SW480 (cell line): ENCODE measurements at regions not wholly inside any gene's neighbourhood (a gene's known extent, or its start where the extent isn't known, plus 50 kb on each side); places are given as distances from the start of the nearest gene placed in this dataset.

Experiments used
- DNase-seq: peaks from one replicate; pipeline ENCODE4 v3.0.0-alpha.2; 2016; ENCODE audit warnings: low spot score

DNA sequence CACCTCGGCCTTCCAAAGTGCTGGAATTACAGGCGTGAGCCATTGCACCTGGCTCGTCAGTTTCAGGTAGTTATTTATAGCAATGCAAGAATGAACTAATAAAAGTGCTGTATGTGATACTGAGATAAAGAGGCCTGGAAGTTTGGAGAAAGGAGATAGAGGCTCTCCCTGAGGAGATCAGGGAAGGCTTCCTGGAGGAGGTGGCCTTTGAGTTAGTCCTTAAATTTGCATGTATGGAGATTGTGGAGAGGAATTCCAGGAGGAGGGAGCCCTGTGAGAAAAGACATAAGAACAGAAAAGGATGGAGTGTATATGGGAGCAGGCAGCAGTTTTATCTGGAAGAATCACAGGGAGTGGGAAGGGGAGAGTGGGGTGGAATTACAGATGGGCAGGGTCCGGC, 276.6 kb upstream of the EEF2KMT start:
- DNase-seq: no peak

DNA sequence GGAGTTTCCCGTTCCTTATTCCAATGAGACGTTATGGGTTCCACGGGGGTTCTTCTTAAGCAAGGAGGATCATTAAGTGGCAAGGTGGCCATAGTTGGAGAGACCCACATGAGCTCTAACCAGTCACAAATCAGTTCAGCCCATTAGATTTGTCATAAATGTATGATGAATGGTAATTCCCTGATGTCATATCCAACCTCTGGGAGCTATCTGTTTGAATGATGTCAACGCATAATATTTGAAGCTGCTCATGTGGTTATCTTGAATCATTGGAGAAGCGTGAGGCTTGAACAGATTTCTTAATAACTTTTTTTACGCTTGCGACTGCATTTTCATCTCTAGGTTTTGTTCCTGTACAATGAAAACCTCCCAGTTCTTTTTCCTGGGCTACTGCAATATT, 270.4 kb upstream of the EEF2KMT start:
- no peak for DNase-seq

DNA sequence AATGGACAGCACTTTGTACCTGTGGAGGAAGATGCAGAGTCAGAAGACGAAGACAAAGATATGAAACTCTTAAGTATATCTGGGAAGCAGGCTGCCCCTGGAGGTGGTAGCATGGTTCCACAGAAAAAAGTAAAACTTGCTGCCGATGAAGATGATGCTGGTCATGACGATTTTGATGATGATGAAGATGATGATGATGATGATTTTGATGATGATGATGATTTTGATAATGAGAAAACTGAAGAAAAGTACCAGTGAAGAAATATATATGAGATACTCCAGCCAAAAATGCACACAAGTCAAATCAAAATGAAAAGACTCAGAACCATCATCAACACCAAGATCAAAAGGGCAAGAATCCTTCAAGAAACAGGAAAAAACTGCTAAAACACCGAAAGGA, 268.5 kb upstream of the EEF2KMT start:
- no peak for DNase-seq

DNA sequence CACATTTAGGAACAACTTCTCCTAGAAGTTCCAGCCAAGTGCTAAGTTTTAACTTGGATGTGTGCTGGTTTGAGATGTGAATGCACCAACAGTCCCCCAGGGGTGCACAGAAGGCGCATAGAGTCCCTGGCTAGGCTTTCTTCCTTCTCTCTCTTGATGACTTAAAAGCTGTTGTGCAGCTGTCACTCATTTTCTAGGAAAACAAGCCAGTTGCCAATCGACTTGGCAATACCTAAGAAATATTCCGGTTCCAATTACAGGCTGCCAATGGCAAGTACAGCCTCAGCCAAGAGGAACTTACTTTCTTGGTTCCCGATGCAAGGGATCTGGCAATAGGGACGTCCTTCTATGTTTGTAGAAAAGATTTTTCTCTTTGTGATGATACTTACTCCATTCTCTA, 266.6 kb upstream of the EEF2KMT start:
- DNase-seq: no peak

DNA sequence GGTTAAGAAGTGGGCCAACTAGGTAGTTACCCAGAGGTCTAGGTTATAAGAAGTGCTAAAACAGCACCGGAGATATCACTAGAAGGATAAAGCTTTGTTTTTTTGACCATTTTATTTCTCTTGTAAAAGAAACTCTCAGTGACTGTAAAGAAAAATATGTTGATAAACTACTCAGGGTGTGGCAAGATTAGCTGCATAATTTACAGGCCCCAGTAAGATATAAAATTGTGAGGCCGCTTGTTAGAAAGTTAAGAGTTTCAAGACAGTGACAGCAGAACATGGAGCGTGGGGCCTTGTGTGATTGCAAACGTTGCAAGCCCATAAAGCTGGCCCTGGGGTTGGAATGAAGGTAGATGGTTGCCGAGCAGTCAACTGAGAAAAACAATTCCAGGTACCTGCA, 263.7 kb upstream of the EEF2KMT start:
- no peak for DNase-seq

DNA sequence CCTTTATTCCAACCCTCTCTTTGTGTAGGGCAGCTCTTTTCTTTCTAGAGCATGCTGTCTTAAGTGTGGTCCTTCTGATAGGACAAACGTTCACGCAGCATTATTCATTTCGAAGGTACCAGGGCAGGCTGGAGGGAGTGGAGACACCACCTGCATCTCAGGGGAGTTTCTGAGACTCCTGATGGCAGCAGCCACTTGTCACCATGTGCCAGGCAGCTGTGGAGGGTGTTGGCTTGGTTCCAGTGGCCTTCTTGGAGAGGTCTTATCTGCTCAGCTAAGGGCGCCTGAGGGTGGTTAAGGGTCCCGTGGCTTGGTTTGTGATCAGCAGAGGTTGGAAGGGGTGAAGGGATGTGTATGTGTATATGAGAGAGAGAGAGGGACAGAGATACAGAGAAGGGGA, 257.1 kb upstream of the EEF2KMT start:
- no peak for DNase-seq

DNA sequence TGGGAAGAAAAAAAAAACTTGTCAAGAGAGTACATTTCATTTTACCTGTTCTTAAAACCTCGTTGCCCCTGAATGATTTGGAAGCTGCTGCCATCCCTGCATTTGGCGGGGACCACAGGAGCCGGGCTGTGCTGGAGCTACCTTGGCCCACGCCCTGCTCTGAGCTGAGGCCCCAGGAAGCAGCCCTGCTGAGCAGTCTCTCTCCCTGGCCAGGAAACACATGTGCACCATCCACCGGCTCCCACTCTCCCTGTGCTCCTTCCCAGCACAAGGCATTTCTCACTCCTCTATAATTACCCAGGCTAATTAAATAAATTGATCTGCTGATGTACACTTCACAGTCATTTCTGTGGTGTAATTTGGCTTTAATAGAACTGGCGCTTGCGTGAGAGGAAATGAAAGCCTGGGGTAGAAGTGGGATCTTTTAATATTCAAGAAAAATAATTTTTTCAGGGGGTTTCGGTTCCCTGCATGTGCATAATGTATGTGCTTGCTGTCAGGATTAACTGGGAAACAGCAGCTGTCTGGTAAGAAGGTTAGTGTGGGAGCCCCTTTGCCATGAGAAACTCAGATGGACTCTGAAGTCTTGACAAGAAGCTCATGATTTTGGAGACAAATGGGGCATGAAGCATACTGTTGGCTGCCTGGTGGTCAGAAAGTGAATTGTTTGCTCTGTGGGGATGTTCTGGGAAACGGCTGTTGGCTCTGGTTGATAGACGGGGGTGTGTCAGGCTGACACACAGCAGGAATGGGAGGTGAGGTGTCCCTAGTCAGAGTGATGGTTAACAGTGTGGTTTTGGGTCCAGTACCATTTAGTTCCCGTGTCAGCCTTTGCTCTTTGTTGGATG, 252.3 kb upstream of the EEF2KMT start:
- DNase-seq: no peak

DNA sequence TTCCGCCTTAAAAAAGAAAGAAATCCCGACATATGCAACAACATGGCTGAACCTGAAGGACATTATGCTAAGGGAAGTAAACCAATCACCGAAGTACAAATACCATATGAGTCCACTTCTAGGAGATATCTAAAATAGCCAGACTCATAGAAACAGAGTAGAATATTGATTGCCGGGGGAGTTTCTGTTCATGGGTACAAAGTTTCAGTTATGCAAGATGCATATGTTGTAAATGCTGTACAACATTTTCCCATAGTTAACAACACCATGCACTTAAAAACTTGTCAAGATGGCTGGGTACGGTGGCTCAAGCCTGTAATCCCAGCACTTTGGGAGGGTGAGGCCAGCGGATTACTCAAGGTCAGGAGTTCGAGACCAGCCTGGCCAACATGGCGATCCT, 251.5 kb upstream of the EEF2KMT start:
- DNase-seq: no peak

DNA sequence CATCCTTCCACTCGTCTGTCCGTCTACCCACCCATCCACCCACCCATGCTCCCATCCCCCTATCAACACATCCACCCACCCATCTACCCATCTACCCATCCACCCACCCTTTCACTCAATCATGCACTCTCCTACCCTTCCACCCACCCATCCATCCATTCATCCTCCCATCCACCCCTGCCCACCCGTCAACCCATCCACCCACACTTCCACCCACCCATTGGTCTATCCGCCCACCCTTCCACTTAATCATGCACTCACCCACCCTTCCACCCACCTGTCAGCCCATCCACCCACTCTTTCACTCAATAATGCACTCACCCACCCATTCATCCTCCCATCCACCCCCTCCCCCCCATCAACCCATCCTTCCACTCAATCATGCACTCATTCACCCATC, 250.0 kb upstream of the EEF2KMT start:
- DNase-seq: no peak

DNA sequence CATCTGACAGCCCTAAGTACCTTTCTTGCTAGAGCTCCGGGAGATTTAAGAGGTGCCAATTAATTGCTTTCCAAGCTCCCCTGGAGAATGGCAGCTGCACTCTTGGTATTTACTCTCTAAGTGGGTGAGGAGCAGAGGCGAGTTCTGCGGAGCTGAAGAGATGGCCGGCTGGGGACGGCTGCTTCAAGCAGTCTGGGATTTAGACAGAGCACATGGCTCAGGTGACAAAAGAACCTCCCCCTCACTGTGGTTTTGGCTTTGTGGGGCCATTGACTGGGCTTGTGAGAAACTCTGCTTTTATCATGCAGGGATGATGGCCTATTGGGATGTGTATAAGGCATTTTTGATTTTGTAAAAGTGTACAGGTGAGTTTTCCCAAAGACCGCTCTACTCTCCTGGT, 239.3 kb upstream of the EEF2KMT start:
- no peak for DNase-seq

DNA sequence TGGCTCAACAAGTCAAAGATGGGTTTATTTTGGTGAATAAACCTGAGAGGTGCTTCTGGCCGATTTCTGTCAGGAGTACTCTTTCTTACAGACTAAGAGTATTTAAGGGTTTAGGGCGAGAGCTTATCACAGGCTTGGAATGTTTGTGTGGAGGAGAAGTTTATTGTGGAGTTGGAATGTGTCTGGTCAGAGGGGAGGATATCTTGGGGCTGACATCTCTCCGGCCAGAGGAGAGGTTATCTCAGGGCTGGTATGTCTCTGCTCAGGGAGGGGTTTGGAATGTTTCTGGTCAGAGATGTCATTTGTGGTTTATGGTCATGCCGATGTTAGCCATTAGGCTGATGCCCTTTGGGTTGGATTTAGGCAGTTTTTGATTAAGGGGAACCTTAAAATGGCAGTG, 236.4 kb upstream of the EEF2KMT start:
- no peak for DNase-seq

DNA sequence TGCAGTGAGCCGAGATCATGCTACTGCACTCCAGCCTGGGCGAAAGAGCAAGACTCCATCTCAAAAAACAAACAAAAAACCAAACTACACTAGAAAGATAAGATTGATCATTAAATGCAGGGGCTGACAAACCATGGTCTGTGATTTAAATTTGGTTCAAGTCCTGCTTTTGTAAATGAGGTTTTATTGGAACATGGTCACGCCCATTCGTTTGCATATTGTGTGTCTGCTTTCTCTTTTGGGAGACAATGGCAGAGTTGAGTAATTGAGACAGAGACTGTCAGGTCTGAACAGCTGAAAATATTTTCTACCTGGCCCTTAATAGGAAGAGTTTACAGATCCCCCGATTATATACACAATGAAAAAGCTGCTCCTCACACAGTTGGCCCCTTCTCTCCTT, 235.5 kb upstream of the EEF2KMT start:
- DNase-seq: no peak

DNA sequence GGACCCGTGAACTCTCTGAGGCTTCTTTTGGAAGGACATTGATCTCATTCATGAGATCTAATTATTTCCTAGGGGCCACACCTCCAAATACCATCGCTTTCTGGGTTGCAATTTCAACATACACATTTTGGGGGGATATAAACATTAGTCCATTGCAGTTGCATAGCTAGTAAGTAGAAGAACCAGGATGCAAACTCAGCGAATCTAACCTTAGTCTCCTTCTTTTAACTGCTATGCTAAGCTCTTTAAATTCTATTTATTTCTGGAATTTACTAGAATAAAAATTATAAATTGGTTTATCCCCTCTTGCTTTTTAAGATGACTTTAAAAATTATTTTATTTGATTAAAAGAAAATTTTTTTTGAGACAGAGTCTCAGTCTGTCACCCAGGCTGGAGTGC, 232.5 kb upstream of the EEF2KMT start:
- DNase-seq: no peak

DNA sequence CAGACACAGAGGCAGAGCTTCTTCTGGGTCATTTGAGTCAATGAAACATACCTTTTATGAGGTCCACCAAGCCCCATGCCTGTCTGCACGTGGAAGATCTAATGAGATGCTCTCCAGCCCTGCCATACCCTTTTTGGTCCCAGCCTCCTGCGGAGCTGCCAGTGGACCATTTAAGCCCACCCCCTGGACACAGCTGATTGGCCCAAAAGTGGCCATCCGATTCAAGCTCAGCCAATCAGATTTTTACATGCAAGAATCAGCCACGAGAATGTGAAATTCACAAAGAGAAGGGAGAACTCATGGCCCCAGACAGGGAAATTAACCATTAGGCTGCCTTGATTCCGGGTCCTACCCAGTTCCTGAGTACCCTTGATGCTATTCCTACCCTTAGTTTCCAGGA, 231.0 kb upstream of the EEF2KMT start:
- DNase-seq: no peak

DNA sequence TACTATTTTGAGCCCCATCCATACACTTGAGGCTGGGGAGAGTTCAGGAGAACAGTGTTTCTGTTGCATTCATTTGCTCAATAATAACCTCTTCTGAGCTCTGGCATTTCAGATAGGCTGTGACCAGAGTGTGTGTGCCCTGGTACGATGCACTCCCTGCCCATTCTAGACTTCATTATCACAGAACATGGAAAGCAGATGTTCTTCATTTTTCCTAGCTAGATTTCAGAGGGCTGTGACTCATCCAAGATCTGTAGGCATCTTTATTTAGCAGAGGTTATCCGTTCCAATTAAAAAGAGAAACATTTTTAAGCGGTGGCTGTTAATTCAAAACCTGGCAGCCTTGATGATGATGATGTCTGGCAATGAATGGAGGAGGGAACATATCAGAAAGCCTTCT, 228.8 kb upstream of the EEF2KMT start:
- DNase-seq: no peak

DNA sequence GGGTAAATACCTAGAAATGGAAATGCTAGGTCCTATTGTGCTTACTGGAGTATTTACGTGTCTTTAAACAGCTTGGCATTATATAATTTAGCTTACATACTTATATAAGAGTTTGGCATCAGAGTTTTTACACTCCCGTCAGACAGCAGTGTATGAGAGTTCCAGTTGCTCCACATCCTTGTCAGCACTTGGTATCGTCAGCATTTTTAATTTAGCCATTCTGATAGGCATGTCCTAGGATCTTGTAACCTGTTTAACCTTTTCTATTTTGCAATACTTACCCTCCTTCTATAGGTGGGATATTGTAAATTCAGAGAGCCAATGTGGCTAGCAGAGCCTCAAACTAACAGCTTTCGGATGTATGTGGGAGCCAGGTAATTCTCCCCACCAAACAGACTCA, 228.3 kb upstream of the EEF2KMT start:
- no peak for DNase-seq

DNA sequence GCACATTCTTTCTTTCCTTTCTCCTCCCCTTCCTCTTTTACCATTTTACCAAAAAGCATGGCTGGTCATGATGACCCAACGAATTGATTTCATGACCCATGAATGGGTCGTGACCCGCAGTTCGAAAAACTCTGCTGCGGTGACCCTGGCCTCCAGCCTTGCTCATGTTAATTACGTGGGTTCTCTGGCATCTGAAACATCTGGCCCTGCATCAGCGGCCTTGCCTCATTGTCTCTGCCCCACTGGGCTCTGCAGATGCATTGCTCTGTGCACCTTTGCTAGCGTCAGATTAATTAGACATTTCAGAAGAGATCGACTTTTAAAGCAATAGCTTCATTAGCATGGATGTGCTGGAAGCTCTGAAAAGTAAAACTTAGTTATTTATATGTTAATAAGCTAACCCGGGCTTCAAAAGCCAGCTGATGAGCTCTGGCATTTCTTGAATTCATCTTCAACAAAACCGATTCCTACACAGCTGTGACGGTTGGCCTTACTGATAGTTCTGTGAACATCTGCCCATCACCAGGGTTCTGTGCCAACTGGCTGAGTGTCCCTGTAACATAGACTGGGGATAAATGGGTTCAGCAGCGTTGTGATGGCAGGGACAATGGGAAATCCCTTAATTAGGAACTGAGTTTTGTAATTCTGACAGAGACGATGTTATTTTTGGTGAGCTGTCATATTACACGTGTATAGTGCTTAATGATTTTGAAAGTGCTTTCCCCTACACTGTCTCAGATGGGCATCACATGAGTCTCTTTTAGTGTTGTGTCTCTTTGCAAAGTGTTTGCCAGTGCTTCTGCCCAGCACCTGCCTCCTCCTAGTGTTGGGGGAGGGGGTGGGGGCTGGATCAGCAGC, 225.9 kb upstream of the EEF2KMT start:
- DNase-seq: no peak

DNA sequence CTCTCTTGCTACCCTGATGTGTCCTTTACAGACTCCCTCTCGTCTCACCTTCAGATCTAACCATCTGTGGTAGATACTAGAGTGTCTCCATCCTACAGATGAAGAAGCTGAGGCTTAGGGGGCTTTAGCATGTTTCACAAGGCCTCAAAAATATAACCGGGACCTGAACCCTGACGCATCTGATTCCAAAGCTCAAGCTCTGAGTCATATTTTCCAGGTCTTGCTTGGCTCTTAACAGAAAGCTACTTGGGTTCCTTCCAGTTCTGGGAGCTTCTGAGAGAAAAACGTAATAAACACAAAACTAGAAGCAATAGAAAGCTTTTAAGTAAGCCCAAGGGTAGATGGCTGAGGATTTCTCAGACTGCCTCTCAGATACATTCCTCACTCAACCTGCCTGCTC, 224.3 kb upstream of the EEF2KMT start:
- DNase-seq: no peak

DNA sequence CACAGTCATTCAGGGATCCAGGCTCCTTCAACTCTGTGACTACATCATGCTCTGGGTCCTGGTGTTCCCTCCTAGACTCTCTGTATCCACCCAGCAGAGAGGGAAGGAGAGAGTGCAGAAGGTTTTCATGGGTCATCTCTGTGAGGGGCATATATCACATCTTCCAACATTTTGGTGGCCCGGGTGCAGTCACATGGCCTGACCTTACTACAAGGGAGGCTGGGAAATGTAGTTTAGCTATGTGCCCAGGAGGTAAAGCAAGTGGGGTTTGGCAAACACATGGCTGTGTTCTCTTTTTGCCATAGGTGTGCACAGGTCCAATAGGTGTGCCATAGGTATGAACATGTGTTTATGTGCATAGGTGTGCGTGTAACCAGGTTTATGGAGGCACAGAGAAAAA, 222.2 kb upstream of the EEF2KMT start:
- DNase-seq: no peak

DNA sequence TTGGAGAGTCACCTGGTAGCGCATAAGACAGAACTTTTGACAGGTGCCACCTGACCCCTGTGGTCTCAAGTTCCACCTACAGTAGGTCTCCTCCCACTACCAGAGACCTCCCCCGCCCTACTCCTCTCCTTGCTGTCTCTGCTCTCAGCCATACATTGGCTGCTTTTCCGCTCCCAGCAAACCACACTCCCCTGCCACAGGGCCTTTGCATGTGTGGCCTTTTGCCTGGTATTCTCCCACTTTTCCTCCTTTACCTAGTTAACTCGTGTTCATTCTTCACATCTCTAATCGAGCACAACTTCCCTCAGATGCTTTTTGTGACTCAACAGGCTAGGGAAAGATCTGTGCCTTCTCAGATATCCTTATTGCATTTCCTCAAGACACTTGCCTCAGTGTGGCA, 218.3 kb upstream of the EEF2KMT start:
- no peak for DNase-seq

DNA sequence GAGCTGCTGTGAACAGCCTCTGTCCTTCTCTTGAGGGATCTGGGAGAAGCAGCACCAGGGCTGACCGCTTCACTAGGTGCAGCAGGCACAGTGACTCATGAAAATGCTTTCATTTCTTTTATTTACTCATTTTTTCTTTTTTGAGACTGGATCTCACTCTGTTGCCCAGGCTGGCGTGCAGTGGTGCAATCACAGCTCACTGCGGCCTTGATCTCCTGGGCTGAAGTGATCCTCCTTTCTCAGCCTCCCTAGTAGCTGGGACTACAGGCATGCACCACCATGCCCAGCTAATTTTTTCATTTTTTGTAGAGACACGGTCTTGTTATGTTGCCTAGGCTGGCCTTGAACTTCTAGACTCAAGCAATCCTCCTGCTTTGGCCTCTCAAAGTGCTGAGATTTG, 216.8 kb upstream of the EEF2KMT start:
- no peak for DNase-seq

DNA sequence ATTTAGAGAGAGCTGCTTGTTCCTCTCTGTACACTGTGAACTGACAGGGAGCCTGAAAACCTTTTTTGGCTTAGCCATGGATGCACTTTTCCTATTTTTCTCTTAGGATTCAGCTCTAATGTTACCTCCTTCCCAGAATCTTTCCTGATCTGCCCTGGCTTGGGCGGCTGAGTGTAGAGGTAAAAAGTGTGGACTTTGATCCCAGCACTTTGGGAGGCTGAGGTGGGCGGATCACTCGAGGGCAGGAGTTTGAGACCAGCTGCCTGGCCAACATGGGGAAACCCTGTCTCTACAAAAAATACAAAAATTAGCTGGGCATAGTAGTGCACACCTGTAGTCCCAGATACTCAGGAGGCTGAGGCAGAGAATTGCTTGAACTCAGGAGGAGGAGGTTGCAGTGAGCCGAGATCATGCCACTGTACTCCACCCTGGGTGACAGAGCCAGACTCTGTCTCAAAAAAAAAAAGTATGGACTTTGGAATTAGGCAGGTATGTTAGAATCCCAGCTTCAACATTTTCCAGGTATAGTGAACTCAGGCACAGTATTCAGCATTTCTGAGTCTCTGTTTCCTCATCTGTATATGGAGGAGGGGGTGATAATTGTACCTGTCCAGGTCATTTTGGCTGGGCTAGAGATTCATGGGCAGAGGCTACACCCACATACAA, 212.5 kb upstream of the EEF2KMT start:
- no peak for DNase-seq

DNA sequence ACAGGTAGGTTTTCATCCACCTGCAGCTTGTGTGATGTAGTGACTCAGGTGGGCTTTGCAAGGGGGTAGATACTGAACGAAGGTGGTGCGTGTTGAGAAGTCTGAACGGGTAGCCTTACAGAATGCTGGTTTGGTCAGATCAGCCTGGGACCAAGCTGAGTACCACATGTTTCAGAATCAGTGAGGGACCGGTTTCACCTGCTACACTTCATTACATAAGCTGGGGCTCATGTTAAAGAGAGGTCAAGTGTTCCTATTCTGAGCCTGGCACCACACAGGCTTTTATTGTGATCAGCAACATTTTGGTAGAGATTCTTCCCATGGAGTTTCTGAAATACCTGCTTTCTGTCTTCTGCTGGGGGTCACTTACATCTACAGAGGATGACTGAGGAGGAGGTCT, 207.4 kb upstream of the EEF2KMT start:
- DNase-seq: no peak
